Right lobe of liver (tissue), 4 donors: ENCODE measurements at regions not wholly inside any gene's neighbourhood (a gene's known extent, or its start where the extent isn't known, plus 50 kb on each side); places are given as distances from the start of the nearest gene placed in this dataset.

ENCODE experiments used
- POLR2A ChIP-seq: fragments of 450-650 bp; IDR thresholded peaks from one replicate; pipeline ENCODE4 v1.6.1; 2017; ENCODE audit warnings: antibody characterized with exemption, mild to moderate bottlenecking
- TF ChIP-seq, protein P1 (sequence below), 4 donors: fragments of 200-600 bp in 3 of 4; fragments of 450-650 bp in 1 of 4; IDR thresholded peaks; one replicate each; pipeline versions ENCODE4 v1.5.1 to v1.8.0; 2016 to 2022; ENCODE audit warnings: antibody characterized with exemption in 4 of 4, mild to moderate bottlenecking in 2 of 4
- donor health status: DM: no; HTN: no; CAD: no.
- donor health status: DM: no; HTN: no; CAD: no.
- donor health status: DM: no; HTN: yes; CAD: no.

DNA sequence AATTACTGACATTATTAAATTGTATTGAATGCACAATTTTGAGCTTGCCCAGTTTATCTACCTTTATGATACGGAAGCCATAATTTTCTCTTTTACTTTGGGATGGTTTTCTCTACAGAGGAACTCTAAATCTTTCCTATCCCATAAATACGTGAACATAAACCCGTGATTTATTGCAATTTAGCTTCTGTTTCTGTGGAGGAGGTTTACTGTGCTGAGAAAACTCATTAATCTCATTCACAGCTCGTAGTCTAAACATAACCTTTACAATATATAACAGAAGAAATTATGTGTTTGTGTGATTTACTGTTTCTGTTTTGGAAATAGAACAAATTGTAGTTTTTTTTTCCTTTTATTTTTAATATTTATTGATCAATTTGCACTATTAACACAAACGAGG lies 207.1 kb upstream of the PCDH9 start:
- TF ChIP-seq, protein P1, sequence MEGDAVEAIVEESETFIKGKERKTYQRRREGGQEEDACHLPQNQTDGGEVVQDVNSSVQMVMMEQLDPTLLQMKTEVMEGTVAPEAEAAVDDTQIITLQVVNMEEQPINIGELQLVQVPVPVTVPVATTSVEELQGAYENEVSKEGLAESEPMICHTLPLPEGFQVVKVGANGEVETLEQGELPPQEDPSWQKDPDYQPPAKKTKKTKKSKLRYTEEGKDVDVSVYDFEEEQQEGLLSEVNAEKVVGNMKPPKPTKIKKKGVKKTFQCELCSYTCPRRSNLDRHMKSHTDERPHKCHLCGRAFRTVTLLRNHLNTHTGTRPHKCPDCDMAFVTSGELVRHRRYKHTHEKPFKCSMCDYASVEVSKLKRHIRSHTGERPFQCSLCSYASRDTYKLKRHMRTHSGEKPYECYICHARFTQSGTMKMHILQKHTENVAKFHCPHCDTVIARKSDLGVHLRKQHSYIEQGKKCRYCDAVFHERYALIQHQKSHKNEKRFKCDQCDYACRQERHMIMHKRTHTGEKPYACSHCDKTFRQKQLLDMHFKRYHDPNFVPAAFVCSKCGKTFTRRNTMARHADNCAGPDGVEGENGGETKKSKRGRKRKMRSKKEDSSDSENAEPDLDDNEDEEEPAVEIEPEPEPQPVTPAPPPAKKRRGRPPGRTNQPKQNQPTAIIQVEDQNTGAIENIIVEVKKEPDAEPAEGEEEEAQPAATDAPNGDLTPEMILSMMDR (IDR thresholded peaks at IDR 0.05), result no peak
- TF ChIP-seq POLR2A, result no peak
